Breast epithelium (tissue), 4 donors: ENCODE measurements at regions not wholly inside any gene's neighbourhood (a gene's known extent, or its start where the extent isn't known, plus 50 kb on each side); places are given as distances from the start of the nearest gene placed in this dataset.

Source experiments
- DNase-seq, 2 donors: peaks; one replicate each; pipeline ENCODE4 v3.0.0-alpha.2; 2019; ENCODE audit warnings: low spot score in 2 of 2
- H3K27ac ChIP-seq, 2 donors: fragments of 200-600 bp; sonication (generic) in 1 of 2; one replicate each; pipeline ENCODE4 v1.5.1; 2016 to 2019; ENCODE audit warnings: mild to moderate bottlenecking in 1 of 2
- H3K27me3 ChIP-seq, 2 donors: fragments of 200-600 bp; sonication (generic) in 1 of 2; one replicate each; pipeline versions ENCODE4 v1.5.1 to v1.6.0; 2017 to 2019; ENCODE audit warnings: control low read depth in 1 of 2, mild to moderate bottlenecking in 1 of 2
- H3K36me3 ChIP-seq: fragments of 200-600 bp; one replicate; pipeline ENCODE4 v1.5.1; 2019
- H3K4me1 ChIP-seq, 2 donors: fragments of 200-600 bp; sonication (generic); one replicate each; pipeline ENCODE4 v1.5.1; 2016 to 2019; ENCODE audit warnings: control low read depth in 1 of 2
- H3K4me3 ChIP-seq, 3 donors: fragments of 200-600 bp; sonication (generic); 1 replicate in 2 of 3; 2 replicates in 1 of 3; pipeline ENCODE4 v1.5.1; 2016 to 2019; ENCODE audit warnings: mild to moderate bottlenecking in 3 of 3, moderate library complexity in 2 of 3
- H3K9me3 ChIP-seq, 2 donors: fragments of 200-600 bp; sonication (generic) in 1 of 2; one replicate each; pipeline ENCODE4 v1.5.1; 2016 to 2019; ENCODE audit warnings: control low read depth in 1 of 2
- POLR2A ChIP-seq: fragments of 450-650 bp; IDR thresholded peaks from one replicate; pipeline ENCODE4 v1.6.1; 2016; ENCODE audit warnings: antibody characterized with exemption, mild to moderate bottlenecking, moderate library complexity
- POLR2AphosphoS5 ChIP-seq, 3 donors: sonication (generic); formaldehyde crosslinking; IDR thresholded peaks; one replicate each; pipeline ENCODE4 v1.6.1; 2017; ENCODE audit warnings: antibody characterized with exemption in 3 of 3
- intact Hi-C: fragments of 100-400 bp; cut with DNase I; formaldehyde crosslinking; loops from one replicate; pipeline ENCODE4 v1.15.1; 2023; ENCODE audit warnings: low total_unique reads
- TF ChIP-seq, protein P1 (sequence below), 3 donors: fragments of 450-650 bp; IDR thresholded peaks; one replicate each; pipeline ENCODE4 v1.5.1; 2016 to 2017; ENCODE audit warnings: antibody characterized with exemption in 3 of 3, mild to moderate bottlenecking in 3 of 3, moderate library complexity in 3 of 3

DNA sequence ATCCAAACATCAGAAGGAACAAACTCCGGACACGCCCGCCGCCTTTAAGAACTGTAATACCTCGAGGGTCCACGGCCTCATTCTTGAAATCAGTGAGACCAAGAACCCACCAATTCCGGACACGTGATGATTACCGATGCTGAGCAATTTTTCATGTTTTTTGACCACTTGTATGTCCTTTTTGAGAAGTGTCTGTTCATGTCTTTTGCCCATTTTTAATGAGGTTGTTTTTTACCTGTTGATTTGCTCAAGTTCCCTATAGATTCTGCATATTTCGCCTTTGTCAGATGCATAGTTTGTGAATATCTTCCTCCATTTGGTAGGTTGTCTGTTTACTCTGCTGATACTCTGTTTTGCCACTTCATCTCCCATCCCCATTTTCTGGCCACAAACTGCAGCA, 150.4 kb downstream of the IRS1 start:
- Histone ChIP-seq H3K27ac (peak overlapping the region; percentile 86), H3K4me3 (no peak overlapping the region), H3K27me3 (no peaks in the 10 kb centered on the region), H3K36me3 (no peaks in the 10 kb centered on the region), H3K9me3 (no peaks in the 10 kb centered on the region), H3K4me1 (peaks cover 8 to 9% of the 10 kb centered on the region in 2 donors)
- TF ChIP-seq, protein P1, sequence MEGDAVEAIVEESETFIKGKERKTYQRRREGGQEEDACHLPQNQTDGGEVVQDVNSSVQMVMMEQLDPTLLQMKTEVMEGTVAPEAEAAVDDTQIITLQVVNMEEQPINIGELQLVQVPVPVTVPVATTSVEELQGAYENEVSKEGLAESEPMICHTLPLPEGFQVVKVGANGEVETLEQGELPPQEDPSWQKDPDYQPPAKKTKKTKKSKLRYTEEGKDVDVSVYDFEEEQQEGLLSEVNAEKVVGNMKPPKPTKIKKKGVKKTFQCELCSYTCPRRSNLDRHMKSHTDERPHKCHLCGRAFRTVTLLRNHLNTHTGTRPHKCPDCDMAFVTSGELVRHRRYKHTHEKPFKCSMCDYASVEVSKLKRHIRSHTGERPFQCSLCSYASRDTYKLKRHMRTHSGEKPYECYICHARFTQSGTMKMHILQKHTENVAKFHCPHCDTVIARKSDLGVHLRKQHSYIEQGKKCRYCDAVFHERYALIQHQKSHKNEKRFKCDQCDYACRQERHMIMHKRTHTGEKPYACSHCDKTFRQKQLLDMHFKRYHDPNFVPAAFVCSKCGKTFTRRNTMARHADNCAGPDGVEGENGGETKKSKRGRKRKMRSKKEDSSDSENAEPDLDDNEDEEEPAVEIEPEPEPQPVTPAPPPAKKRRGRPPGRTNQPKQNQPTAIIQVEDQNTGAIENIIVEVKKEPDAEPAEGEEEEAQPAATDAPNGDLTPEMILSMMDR (IDR thresholded peaks at IDR 0.05): no peak
- TF ChIP-seq POLR2A (no peak), POLR2AphosphoS5 (IDR thresholded peaks at IDR 0.05) (no peak)
- intact Hi-C loops: no loop called here
- DNase-seq: no peak

DNA sequence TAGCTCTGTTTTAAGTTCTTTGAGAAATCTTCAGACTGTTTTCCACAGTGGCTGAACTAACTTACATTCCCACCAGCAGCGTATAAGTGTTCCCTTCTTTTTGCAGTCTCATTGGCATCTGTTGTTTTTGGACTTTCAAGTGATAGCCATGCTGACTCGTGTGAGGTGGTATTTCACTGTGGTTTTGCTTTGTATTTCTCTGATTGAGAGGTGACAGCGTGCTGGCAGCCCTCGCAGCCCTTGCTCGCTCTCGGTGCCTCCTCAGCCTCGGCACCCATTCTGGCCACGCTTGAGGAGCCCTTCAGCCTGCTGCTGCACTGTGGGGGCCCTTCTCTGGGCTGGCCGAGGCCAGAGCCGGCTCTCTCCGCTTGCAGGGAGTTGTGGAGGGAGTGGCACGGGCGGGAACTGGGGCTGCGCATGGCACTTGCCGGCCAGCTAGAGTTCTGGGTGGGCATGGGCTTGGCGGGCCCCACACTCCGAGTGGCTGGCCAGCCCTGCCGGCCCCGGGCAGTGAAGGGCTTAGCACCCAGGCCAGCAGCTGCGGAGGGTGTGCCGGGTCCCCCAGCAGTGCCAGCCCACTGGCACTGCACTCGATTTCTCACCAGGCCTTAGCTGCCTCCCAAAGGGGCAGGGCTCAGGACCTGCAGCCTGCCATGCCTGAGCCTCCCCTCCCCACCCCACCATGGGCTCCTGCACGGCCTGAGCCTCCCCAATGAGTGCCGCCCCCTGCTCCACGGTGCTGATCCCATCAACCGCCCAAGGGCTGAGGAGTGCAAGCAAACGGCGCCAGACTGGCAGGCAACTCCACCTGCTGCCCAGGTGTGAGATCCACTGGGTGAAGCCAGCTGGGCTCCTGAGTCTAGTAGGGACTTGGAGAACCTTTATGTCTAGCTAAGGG, 151.8 kb downstream of the IRS1 start:
- Histone ChIP-seq H3K9me3 (no peaks in the 10 kb centered on the region), H3K27me3 (no peaks in the 10 kb centered on the region), H3K27ac (no peak overlapping the region), H3K4me3 (no peak overlapping the region), H3K4me1 (peaks cover 8 to 9% of the 10 kb centered on the region in 2 donors), H3K36me3 (no peaks in the 10 kb centered on the region)
- intact Hi-C loops: no loop called here
- TF ChIP-seq POLR2A (no peak), POLR2AphosphoS5 (IDR thresholded peaks at IDR 0.05) (no peak)
- TF ChIP-seq, protein P1 (IDR thresholded peaks at IDR 0.05): no peak
- DNase-seq: no peak

DNA sequence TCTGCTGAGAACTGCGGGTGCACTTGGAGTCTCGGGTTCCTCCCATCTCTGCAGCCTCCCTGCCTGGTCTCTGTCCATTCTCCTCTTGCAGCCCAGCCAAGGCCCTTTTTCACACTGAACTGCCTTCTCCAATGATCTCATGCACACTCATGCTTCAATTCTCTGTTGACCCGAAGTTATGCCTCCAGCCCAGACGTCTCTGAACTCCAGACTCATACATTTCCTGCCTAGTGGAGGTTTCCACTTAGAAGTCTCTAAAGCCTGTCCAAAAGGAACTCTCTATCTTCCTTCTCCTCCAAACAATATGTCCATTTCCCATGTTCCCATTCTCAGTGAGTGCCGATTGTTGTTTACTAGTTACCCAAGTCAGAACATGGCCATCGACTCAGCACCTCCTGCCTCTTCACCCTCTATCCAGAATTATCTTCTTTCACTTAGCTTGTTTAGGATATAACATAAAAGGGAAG, 155.2 kb downstream of the IRS1 start:
- H3K27me3 ChIP-seq: no peaks in the 10 kb centered on the region
- H3K4me3 ChIP-seq: no peak overlapping the region
- H3K36me3 ChIP-seq: no peaks in the 10 kb centered on the region
- peaks cover 4 to 5% of the 10 kb centered on the region in 2 donors for H3K9me3 ChIP-seq
- H3K4me1 ChIP-seq: no peaks in the 10 kb centered on the region
- intact Hi-C loops: no loop called here
- peak overlapping the region in 1 of 2 donors; percentile 52 for H3K27ac ChIP-seq
- no peak for TF ChIP-seq POLR2AphosphoS5 (IDR thresholded peaks at IDR 0.05)
- TF ChIP-seq, protein P1 (IDR thresholded peaks at IDR 0.05): no peak
- no peak for TF ChIP-seq POLR2A
- DNase-seq: no peak

DNA sequence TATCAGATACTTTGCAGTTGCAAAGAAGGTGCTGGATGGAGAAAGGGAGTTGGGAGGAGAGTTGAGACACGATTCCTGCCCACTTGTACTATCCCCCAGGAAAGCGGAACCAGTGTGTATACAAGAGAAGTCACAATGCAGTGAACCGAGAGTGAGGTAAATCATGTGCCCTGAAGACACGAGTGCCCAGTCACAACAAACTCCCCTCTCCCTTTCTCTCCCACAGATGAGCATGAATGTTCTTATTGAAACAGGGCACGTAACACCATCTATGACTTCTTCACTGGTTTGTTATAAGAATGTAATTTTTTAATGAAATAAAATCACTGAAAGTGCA, 155.7 kb downstream of the IRS1 start:
- H3K27ac ChIP-seq: no peak overlapping the region
- no peak for DNase-seq
- peaks cover 4 to 5% of the 10 kb centered on the region in 2 donors for H3K9me3 ChIP-seq
- intact Hi-C loops: no loop called here
- TF ChIP-seq POLR2A (no peak), POLR2AphosphoS5 (IDR thresholded peaks at IDR 0.05) (no peak)
- TF ChIP-seq, protein P1 (IDR thresholded peaks at IDR 0.05): no peak
- H3K4me1 ChIP-seq: no peaks in the 10 kb centered on the region
- no peaks in the 10 kb centered on the region for H3K36me3 ChIP-seq
- H3K4me3 ChIP-seq: no peak overlapping the region
- H3K27me3 ChIP-seq: no peaks in the 10 kb centered on the region
